Neural cell (in vitro differentiated cells): ENCODE measurements at regions not wholly inside any gene's neighbourhood (a gene's known extent, or its start where the extent isn't known, plus 50 kb on each side); places are given as distances from the start of the nearest gene placed in this dataset.

Source experiments
- H2AFZ ChIP-seq: fragments of 200-600, 300-800 bp; sonication (generic), shearing (Covaris generic); 2 replicates; pipeline ENCODE4 v1.6.0; 2014; ENCODE audit warnings: low read depth, mild to moderate bottlenecking, antibody characterized with exemption, low read length, moderate library complexity
- H3F3A ChIP-seq: fragments of 200-600 bp; shearing (Covaris generic); 2 replicates; pipeline ENCODE4 v1.6.1; 2016; ENCODE audit warnings: mild to moderate bottlenecking, moderate library complexity, mixed read lengths, antibody characterized with exemption, low read length; ENCODE audit not compliant: insufficient read depth, poor library complexity, severe bottlenecking
- H3K27ac ChIP-seq: fragments of 200-600, 300-800 bp; sonication (generic), shearing (Covaris generic); 2 replicates; pipeline ENCODE4 v1.5.1; 2014; ENCODE audit warnings: mild to moderate bottlenecking, low read length, moderate library complexity
- H3K27me3 ChIP-seq: fragments of 300-800, 200-600 bp; sonication (generic), shearing (Covaris generic); 2 replicates; pipeline ENCODE4 v1.6.0; 2014; ENCODE audit warnings: mild to moderate bottlenecking, low read depth, low read length, moderate library complexity; ENCODE audit not compliant: insufficient read depth
- H3K36me3 ChIP-seq: fragments of 300-800, 200-600 bp; sonication (generic), shearing (Covaris generic); 2 replicates; pipeline ENCODE4 v1.5.1; 2014; ENCODE audit warnings: mild to moderate bottlenecking, antibody characterized with exemption, low read length, moderate library complexity; ENCODE audit not compliant: insufficient read depth
- H3K4me2 ChIP-seq: fragments of 300-800, 200-600 bp; sonication (generic), shearing (Covaris generic); 2 replicates; pipeline ENCODE4 v1.6.0; 2014; ENCODE audit warnings: mild to moderate bottlenecking, low read length
- H3K4me3 ChIP-seq: fragments of 300-800, 200-600 bp; sonication (generic), shearing (Covaris generic); 2 replicates; pipeline ENCODE4 v1.5.1; 2014; ENCODE audit warnings: mild to moderate bottlenecking, low read length, moderate library complexity
- H3K79me2 ChIP-seq: fragments of 200-600 bp; shearing (Covaris generic); replicated peaks from 2 replicates; pipeline ENCODE4 v1.6.0; 2014; ENCODE audit warnings: mild to moderate bottlenecking, low read length, moderate library complexity; ENCODE audit not compliant: insufficient read depth
- H3K9ac ChIP-seq: fragments of 300-800, 200-600 bp; sonication (generic), shearing (Covaris generic); 2 replicates; pipeline ENCODE4 v1.6.1; 2016; ENCODE audit warnings: mild to moderate bottlenecking, low read length, mixed read lengths
- H3K9me2 ChIP-seq: fragments of 200-600 bp; shearing (Covaris generic); 2 replicates; pipeline ENCODE4 v1.6.1; 2016; ENCODE audit warnings: mild to moderate bottlenecking, low read length, mixed read lengths; ENCODE audit not compliant: insufficient read depth
- H3K9me3 ChIP-seq: fragments of 200-600, 300-800 bp; sonication (generic), shearing (Covaris generic); 2 replicates; pipeline ENCODE4 v1.6.1; 2016; ENCODE audit warnings: mild to moderate bottlenecking, mixed run types, low read length, moderate library complexity, mixed read lengths
- H4K20me1 ChIP-seq: fragments of 200-600 bp; shearing (Covaris generic); 2 replicates; pipeline ENCODE4 v1.6.1; 2016; ENCODE audit warnings: mild to moderate bottlenecking, mixed run types; ENCODE audit not compliant: insufficient read depth
- EP300 ChIP-seq: fragments of 450-650 bp; conservative IDR thresholded peaks from 2 replicates; pipeline ENCODE4 v1.6.1; 2014; ENCODE audit warnings: antibody characterized with exemption, mild to moderate bottlenecking, moderate library complexity; ENCODE audit not compliant: poor library complexity, severe bottlenecking
- EZH2 ChIP-seq: fragments of 200-600, 300-800 bp; shearing (Covaris generic), sonication (generic); IDR thresholded peaks from 2 replicates; pipeline ENCODE4 v1.6.1; 2014; ENCODE audit warnings: antibody characterized with exemption, low read length, borderline replicate concordance, mild to moderate bottlenecking; ENCODE audit not compliant: insufficient read depth, poor library complexity, severe bottlenecking
- MXI1 ChIP-seq: fragments of 450-650 bp; conservative IDR thresholded peaks from 2 replicates; pipeline ENCODE4 v1.6.1; 2014; ENCODE audit warnings: antibody characterized with exemption, mild to moderate bottlenecking; ENCODE audit not compliant: poor library complexity, severe bottlenecking
- POLR2AphosphoS5 ChIP-seq: IDR thresholded peaks from 2 replicates; pipeline ENCODE4 v1.6.1; 2012
- RAD21 ChIP-seq: fragments of 450-650 bp; conservative IDR thresholded peaks from 2 replicates; pipeline ENCODE4 v1.6.1; 2014; ENCODE audit warnings: antibody characterized with exemption, mild to moderate bottlenecking, moderate library complexity
- SMC3 ChIP-seq: fragments of 450-650 bp; conservative IDR thresholded peaks from 2 replicates; pipeline ENCODE4 v1.6.1; 2014; ENCODE audit warnings: antibody characterized with exemption, mild to moderate bottlenecking, moderate library complexity; ENCODE audit not compliant: poor library complexity
- TAF1 ChIP-seq: IDR thresholded peaks from 2 replicates; pipeline ENCODE4 v1.6.1; 2012; ENCODE audit warnings: low read depth
- TF ChIP-seq, protein P1 (sequence below): fragments of 450-650 bp; IDR thresholded peaks from 2 replicates; pipeline ENCODE4 v1.5.1; 2014; ENCODE audit warnings: antibody characterized with exemption, mild to moderate bottlenecking, moderate library complexity; ENCODE audit not compliant: poor library complexity, severe bottlenecking
- TF ChIP-seq, protein P2 (sequence below): IDR thresholded peaks from 2 replicates; pipeline ENCODE4 v1.6.1; 2012; ENCODE audit warnings: borderline replicate concordance

DNA sequence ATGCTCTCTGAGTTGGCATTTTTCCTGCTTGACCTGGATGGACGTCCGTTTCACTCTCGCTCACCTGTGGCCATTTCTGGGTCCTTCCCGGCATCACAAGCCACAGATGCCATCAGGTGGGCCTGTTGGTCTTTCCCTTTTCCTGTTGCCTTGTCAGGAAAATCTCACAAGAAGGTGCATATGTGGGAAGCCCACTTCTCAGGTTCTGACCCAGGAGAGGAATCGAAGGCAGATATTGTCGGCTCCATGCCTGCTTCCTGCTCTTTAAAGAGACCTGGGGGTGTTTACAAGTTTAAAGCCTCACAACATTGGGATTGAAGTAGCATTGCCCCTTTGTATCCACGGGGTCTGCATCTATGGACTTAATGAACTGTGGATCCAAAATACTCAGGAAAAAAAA lies 357.9 kb downstream of the RPS24 start:
- H3K79me2 ChIP-seq: no peaks in the 10 kb centered on the region
- TF ChIP-seq, protein P1, sequence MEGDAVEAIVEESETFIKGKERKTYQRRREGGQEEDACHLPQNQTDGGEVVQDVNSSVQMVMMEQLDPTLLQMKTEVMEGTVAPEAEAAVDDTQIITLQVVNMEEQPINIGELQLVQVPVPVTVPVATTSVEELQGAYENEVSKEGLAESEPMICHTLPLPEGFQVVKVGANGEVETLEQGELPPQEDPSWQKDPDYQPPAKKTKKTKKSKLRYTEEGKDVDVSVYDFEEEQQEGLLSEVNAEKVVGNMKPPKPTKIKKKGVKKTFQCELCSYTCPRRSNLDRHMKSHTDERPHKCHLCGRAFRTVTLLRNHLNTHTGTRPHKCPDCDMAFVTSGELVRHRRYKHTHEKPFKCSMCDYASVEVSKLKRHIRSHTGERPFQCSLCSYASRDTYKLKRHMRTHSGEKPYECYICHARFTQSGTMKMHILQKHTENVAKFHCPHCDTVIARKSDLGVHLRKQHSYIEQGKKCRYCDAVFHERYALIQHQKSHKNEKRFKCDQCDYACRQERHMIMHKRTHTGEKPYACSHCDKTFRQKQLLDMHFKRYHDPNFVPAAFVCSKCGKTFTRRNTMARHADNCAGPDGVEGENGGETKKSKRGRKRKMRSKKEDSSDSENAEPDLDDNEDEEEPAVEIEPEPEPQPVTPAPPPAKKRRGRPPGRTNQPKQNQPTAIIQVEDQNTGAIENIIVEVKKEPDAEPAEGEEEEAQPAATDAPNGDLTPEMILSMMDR: no peak
- no peak for TF ChIP-seq SMC3
- TF ChIP-seq MXI1: no peak
- TF ChIP-seq EP300: no peak
- no peak for TF ChIP-seq POLR2AphosphoS5
- no peak for TF ChIP-seq TAF1
- no peak for TF ChIP-seq EZH2
- no peak for TF ChIP-seq RAD21
- TF ChIP-seq, protein P2, sequence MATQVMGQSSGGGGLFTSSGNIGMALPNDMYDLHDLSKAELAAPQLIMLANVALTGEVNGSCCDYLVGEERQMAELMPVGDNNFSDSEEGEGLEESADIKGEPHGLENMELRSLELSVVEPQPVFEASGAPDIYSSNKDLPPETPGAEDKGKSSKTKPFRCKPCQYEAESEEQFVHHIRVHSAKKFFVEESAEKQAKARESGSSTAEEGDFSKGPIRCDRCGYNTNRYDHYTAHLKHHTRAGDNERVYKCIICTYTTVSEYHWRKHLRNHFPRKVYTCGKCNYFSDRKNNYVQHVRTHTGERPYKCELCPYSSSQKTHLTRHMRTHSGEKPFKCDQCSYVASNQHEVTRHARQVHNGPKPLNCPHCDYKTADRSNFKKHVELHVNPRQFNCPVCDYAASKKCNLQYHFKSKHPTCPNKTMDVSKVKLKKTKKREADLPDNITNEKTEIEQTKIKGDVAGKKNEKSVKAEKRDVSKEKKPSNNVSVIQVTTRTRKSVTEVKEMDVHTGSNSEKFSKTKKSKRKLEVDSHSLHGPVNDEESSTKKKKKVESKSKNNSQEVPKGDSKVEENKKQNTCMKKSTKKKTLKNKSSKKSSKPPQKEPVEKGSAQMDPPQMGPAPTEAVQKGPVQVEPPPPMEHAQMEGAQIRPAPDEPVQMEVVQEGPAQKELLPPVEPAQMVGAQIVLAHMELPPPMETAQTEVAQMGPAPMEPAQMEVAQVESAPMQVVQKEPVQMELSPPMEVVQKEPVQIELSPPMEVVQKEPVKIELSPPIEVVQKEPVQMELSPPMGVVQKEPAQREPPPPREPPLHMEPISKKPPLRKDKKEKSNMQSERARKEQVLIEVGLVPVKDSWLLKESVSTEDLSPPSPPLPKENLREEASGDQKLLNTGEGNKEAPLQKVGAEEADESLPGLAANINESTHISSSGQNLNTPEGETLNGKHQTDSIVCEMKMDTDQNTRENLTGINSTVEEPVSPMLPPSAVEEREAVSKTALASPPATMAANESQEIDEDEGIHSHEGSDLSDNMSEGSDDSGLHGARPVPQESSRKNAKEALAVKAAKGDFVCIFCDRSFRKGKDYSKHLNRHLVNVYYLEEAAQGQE: no peak
- H4K20me1 ChIP-seq: no peaks in the 10 kb centered on the region
- H3K4me3 ChIP-seq: no peak overlapping the region
- H3K4me2 ChIP-seq: no peak overlapping the region
- H3K9me2 ChIP-seq: no peaks in the 10 kb centered on the region
- H3K9me3 ChIP-seq: no peaks in the 10 kb centered on the region
- no peaks in the 10 kb centered on the region for H3K27me3 ChIP-seq
- H3K27ac ChIP-seq: no peak overlapping the region
- H3F3A ChIP-seq: no peaks in the 10 kb centered on the region
- no peaks in the 10 kb centered on the region for H3K36me3 ChIP-seq
- H2AFZ ChIP-seq: no peak overlapping the region
- H3K9ac ChIP-seq: no peak overlapping the region

DNA sequence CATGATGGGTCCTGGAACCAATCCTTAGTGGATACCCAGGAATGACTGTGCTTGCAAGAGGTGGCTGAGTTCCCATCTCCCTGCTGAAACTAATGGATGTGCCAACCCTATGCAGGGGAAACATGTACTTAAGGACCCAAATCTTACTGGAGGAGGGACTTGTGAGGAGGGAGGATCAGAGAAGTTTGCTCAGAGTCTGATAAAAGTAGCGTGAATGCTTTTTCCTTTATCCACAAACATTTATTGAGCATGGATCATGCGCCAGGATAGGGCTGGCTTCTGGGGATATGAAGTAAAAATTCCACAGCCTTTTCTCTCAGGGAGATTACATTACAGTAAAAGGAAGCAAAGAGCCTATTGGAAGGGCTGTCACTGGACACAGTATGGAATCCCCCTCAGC lies 358.5 kb downstream of the RPS24 start:
- TF ChIP-seq RAD21 (no peak), EZH2 (no peak), POLR2AphosphoS5 (no peak), EP300 (no peak), TAF1 (no peak), SMC3 (no peak), MXI1 (no peak)
- TF ChIP-seq, protein P1: no peak
- TF ChIP-seq, protein P2: no peak
- Histone ChIP-seq H3K9ac (no peak overlapping the region), H3K36me3 (no peaks in the 10 kb centered on the region), H3K4me2 (no peak overlapping the region), H3K9me3 (no peaks in the 10 kb centered on the region), H3K27me3 (no peaks in the 10 kb centered on the region), H3K9me2 (no peaks in the 10 kb centered on the region), H3K4me3 (no peak overlapping the region), H4K20me1 (no peaks in the 10 kb centered on the region), H3K79me2 (no peaks in the 10 kb centered on the region), H3F3A (no peaks in the 10 kb centered on the region), H3K27ac (no peak overlapping the region), H2AFZ (no peak overlapping the region)
